Nephron (organoid): ENCODE measurements at regions not wholly inside any gene's neighbourhood (a gene's known extent, or its start where the extent isn't known, plus 50 kb on each side); places are given as distances from the start of the nearest gene placed in this dataset.

Experiments
- H3K27ac Mint-ChIP-seq, 3 experiments: 2 replicates each; pipeline ENCODE4 v1.8.0; 2020; ENCODE audit warnings: mixed read lengths in 3 of 3, mild to moderate bottlenecking in 2 of 3, moderate library complexity in 1 of 3
- H3K27me3 Mint-ChIP-seq: 2 replicates; pipeline ENCODE4 v1.8.0; 2021; ENCODE audit warnings: low read depth, mild to moderate bottlenecking, moderate library complexity, mixed read lengths
- H3K36me3 Mint-ChIP-seq: 2 replicates; pipeline ENCODE4 v1.8.0; 2020; ENCODE audit warnings: low read depth, mixed read lengths
- H3K4me1 Mint-ChIP-seq: 2 replicates; pipeline ENCODE4 v1.8.0; 2020; ENCODE audit warnings: mixed read lengths
- H3K4me3 Mint-ChIP-seq, 3 experiments: 2 replicates each; pipeline ENCODE4 v1.8.0; 2020; ENCODE audit warnings: mild to moderate bottlenecking in 3 of 3, mixed read lengths in 3 of 3, moderate library complexity in 2 of 3
- H3K9me3 Mint-ChIP-seq: 2 replicates; pipeline ENCODE4 v1.8.0; 2020; ENCODE audit warnings: mixed read lengths
- CTCF ChIP-seq, 3 experiments: fragments of 200-600 bp; sonication (generic); IDR thresholded peaks; one replicate each; pipeline ENCODE4 v1.5.0; 2021; ENCODE audit warnings: antibody characterized with exemption in 3 of 3; ENCODE audit not compliant: unreplicated experiment in 3 of 3

- no peak overlapping the region for H3K27ac Mint-ChIP-seq
- H3K36me3 Mint-ChIP-seq: no peaks in the 10 kb centered on the region
- TF ChIP-seq CTCF (IDR thresholded peaks at IDR 0.05; ENCODE audit: unreplicated experiment in 3 of 3): no peak
- no peaks in the 10 kb centered on the region for H3K9me3 Mint-ChIP-seq
- no peak overlapping the region for H3K4me3 Mint-ChIP-seq
- peaks cover 26% of the 10 kb centered on the region for H3K27me3 Mint-ChIP-seq
- peaks cover 22% of the 10 kb centered on the region for H3K4me1 Mint-ChIP-seq
Observed at GRCh38 chr1:208535511-208535910, 291.3 kb upstream of the PLXNA2 start.

GRCh38 chr1:208536212-208536611, 292.0 kb upstream of the PLXNA2 start:
- Mint-ChIP-seq H3K36me3 (no peaks in the 10 kb centered on the region), H3K9me3 (no peaks in the 10 kb centered on the region), H3K4me3 (no peak overlapping the region), H3K27ac (no peak overlapping the region), H3K27me3 (peaks cover 22% of the 10 kb centered on the region), H3K4me1 (peaks cover 23% of the 10 kb centered on the region)
- no peak for TF ChIP-seq CTCF (IDR thresholded peaks at IDR 0.05; ENCODE audit: unreplicated experiment in 3 of 3)

GRCh38 chr1:208537198-208537597, 293.0 kb upstream of the PLXNA2 start:
- Mint-ChIP-seq H3K9me3 (no peaks in the 10 kb centered on the region), H3K27me3 (peaks cover 22% of the 10 kb centered on the region), H3K36me3 (no peaks in the 10 kb centered on the region), H3K4me3 (no peak overlapping the region), H3K27ac (no peak overlapping the region), H3K4me1 (peaks cover 30% of the 10 kb centered on the region)
- TF ChIP-seq CTCF (IDR thresholded peaks at IDR 0.05; ENCODE audit: unreplicated experiment in 3 of 3): no peak

GRCh38 chr1:208538078-208538477, 293.9 kb upstream of the PLXNA2 start:
- Mint-ChIP-seq H3K4me3 (no peak overlapping the region), H3K27me3 (peaks cover 17% of the 10 kb centered on the region), H3K27ac (no peak overlapping the region), H3K9me3 (no peaks in the 10 kb centered on the region), H3K36me3 (no peaks in the 10 kb centered on the region), H3K4me1 (peaks cover 29% of the 10 kb centered on the region)
- no peak for TF ChIP-seq CTCF (IDR thresholded peaks at IDR 0.05; ENCODE audit: unreplicated experiment in 3 of 3)

- no peak overlapping the region for H3K4me3 Mint-ChIP-seq
- H3K36me3 Mint-ChIP-seq: no peaks in the 10 kb centered on the region
- peaks cover 26% of the 10 kb centered on the region for H3K4me1 Mint-ChIP-seq
- no peak for TF ChIP-seq CTCF (IDR thresholded peaks at IDR 0.05; ENCODE audit: unreplicated experiment in 3 of 3)
- H3K27ac Mint-ChIP-seq: no peak overlapping the region
- H3K9me3 Mint-ChIP-seq: no peaks in the 10 kb centered on the region
- H3K27me3 Mint-ChIP-seq: peaks cover 12% of the 10 kb centered on the region
Observed at GRCh38 chr1:208538587-208538986, 294.4 kb upstream of the PLXNA2 start.

GRCh38 chr1:208540724-208541123, 296.5 kb upstream of the PLXNA2 start:
- Mint-ChIP-seq H3K27ac (no peak overlapping the region), H3K9me3 (no peaks in the 10 kb centered on the region), H3K36me3 (no peaks in the 10 kb centered on the region), H3K4me3 (no peak overlapping the region), H3K27me3 (no peaks in the 10 kb centered on the region), H3K4me1 (peaks cover 9% of the 10 kb centered on the region)
- no peak for TF ChIP-seq CTCF (IDR thresholded peaks at IDR 0.05; ENCODE audit: unreplicated experiment in 3 of 3)
